GM20000 (cell line): ENCODE measurements at regions not wholly inside any gene's neighbourhood (a gene's known extent, or its start where the extent isn't known, plus 50 kb on each side); places are given as distances from the start of the nearest gene placed in this dataset.
"Not testable (repeated sequence)": the region's sequence is repeated elsewhere in the genome, so short reads cannot be mapped to it uniquely, and the experiment has no call there.

Source experiments
- DNase-seq: peaks from one replicate; pipeline ENCODE4 v3.0.0; 2012; ENCODE audit warnings: low spot score
- TF ChIP-seq, protein P1 (sequence below): IDR thresholded peaks from 2 replicates; pipeline ENCODE4 v1.5.1; 2012; ENCODE audit warnings: mild to moderate bottlenecking, control low read depth; ENCODE audit errors: extremely low read depth, missing control alignments

DNA sequence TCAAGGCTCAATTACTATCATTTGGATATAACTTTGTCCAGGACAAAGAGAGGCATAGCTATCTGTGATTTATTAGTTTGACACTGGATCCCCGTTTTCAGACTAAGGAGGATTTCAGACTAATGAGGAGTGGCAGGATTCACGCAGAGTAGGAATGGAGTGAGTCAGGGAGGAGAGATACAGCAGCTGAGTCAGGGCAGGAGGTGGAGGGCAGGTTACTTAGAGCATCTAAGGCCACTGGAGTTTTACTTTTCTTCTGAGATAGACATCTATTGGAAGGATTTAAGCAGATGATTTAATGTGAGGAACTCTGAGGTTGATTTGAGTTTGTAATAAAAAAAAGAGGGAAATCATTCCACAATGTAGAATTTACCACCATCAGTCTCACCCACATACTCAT lies 110.6 kb downstream of the RPIA start:
- DNase-seq, result not testable (repeated sequence)

DNA sequence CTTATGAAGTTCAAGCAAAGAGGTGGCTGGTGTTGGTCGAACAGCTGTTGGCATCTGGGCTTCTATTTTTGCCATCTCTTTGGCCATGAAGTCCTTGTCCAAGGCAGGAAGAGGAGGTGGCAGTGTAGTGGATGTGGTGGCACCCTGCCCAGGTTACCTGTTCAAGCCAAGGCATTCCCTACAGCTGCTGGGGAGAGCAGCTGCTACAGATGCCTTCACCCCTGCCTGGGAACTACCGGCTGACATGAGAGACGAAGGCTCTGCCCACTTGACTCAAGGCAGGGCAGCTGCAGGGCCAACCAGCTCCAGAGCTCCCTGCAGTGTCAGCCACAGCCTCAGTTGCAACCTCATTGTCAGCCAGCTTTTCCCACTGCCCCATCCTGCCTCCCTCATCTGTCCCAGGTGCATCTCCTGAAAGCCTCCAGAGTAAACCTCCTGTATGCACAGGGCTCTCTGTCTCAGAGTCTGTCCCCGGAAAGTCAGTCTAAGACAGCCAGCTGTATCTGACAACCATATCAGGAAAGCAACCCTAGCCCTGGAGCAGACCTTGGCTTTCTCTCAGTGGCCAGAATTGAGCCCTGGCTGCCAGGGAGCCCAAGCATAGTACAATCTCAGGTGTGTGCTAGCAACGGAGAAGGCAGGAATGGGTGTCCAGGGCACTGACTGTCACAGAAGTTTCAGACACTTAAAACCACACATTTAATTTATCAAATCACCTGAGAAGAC lies 115.9 kb downstream of the RPIA start:
- no peak for DNase-seq
- TF ChIP-seq, protein P1, sequence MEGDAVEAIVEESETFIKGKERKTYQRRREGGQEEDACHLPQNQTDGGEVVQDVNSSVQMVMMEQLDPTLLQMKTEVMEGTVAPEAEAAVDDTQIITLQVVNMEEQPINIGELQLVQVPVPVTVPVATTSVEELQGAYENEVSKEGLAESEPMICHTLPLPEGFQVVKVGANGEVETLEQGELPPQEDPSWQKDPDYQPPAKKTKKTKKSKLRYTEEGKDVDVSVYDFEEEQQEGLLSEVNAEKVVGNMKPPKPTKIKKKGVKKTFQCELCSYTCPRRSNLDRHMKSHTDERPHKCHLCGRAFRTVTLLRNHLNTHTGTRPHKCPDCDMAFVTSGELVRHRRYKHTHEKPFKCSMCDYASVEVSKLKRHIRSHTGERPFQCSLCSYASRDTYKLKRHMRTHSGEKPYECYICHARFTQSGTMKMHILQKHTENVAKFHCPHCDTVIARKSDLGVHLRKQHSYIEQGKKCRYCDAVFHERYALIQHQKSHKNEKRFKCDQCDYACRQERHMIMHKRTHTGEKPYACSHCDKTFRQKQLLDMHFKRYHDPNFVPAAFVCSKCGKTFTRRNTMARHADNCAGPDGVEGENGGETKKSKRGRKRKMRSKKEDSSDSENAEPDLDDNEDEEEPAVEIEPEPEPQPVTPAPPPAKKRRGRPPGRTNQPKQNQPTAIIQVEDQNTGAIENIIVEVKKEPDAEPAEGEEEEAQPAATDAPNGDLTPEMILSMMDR, result no peak

DNA sequence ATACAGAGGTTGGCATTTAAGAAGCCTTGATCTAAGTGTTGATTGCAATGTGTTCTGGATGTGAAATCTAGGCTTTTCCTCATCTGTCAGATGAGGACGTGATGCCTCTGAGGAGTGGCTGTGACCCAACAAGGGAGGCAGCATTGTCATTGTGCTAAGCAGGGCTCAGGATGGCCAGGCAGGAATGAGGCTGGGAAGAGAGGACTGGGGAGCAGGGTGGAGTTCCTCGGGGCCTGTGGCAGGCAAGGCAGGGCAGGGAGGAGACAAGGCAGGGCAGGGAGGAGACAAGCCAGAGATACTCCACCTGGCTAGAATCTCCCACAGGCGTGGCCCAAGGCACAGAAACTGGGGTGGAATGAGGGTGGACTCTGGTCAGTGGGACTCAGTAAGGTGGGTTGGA lies 116.6 kb downstream of the RPIA start:
- TF ChIP-seq, protein P1, result no peak

DNA sequence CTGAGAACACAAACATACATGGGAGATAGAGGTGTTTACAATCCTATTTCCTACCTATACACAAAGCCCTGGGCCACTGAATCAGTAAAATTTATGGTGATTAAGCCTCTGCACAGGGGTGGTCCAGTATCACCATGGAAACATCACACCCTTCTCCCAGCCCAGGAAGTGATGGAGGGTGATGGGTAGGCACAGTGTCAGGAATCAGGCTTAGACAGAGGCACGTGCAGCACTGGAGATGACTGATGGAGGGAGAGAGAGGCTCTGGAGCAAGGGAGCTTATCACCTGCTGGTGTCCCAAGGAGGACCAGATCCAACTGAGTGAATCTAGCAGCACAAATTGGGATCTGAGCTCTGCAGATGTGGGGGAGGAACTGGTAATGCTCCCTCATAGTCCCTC lies 117.2 kb downstream of the RPIA start:
- TF ChIP-seq, protein P1, result no peak
- no peak for DNase-seq

More for the DNA sequence above, 116.6 kb downstream of the RPIA start:
- DNase-seq, result no peak

DNA sequence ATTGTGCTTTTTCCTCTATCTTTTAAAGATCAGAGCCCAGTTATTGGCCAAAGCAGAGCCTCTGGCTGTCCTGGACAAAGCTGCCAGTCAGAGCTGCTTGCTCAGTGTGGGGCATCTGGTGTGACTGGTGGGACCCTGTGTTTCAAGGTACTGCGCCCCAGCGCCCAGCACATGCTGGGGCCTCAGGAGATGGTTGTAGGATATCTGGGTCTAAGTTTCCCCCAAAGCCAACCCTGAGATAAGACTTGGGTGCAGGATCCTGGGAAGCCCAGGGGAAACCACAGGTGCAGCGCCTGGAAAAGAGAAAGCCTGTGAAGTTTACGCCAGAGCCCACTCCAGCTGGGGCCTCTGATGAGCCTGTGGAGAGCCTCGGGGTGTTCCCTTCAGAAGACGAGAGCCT lies 117.7 kb downstream of the RPIA start:
- TF ChIP-seq, protein P1, result no peak
- no peak for DNase-seq

DNA sequence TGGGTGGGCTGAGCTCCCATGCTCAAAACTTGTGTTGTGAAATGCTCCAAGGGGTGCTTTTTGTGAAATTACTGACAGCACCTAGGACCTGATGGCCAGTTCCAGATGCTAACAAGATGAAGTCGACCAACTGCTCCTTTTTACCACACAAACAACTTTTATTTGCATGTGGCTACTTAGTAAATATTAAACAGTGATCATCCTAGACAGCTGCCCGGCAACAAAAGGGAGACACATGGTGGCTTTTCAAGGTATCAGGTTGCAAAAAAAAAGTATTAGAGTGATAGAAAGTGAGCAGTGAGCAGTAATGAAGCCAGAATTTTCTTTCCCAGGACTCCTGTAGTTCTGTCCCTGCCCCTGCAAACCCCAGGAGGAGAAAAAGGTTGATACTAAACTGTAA lies 118.5 kb downstream of the RPIA start:
- TF ChIP-seq, protein P1, result no peak
- no peak for DNase-seq

DNA sequence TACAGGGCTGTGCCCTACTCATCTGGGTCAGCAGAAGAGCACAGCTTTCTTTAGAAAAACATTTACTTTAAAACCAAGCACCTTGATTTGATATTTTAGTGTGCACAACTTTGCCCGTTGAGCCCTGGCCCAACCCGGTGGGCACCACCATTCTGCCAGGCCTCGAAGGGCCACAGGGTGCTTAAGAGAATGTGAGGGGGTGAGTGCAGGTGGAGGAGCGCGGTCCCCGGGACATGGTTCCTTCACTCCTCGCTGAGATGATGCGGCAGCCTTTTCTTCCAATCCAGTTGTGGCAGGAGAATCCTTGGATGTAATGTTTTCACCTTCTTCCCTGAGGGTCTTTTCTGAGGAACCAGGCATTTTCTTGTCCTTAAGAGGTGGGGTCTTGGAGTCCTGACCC lies 119.0 kb downstream of the RPIA start:
- no peak for DNase-seq
- TF ChIP-seq, protein P1, result no peak

DNA sequence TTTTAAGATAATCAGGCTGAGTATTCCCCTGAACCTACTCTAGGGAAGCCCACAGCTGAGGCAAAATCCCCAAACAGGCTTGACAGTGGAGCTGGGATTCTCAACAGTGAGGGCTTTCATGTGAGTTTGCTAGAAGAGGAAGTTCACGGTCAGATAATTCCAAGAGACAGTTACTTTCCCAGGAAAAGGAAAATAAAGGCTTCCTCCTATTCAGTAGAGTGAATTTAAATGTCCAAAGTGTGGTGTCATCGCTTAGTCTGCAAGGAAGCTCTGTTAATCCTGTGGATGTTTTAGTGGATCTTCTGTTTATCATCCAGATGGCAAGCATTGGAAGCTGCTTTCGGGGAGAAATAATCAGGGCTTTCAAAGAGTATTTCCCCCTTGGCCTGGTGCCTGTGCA lies 119.8 kb downstream of the RPIA start:
- TF ChIP-seq, protein P1, result no peak

More for the DNA sequence above, 119.8 kb downstream of the RPIA start:
- DNase-seq, result no peak
